Pancreas (tissue), 10 donors: ENCODE measurements at regions not wholly inside any gene's neighbourhood (a gene's known extent, or its start where the extent isn't known, plus 50 kb on each side); places are given as distances from the start of the nearest gene placed in this dataset.

ENCODE experiments used
- ATAC-seq, 4 donors: fragments of 200-7000 bp; cut with Tn5 transposase; one replicate each; pipeline versions ENCODE4 v1.8.0 to v1.9.1; 2020; ENCODE audit warnings: mild to moderate bottlenecking in 4 of 4, moderate library complexity in 4 of 4
- DNase-seq, 6 donors: peaks; one replicate each; pipeline ENCODE4 v3.0.0-alpha.2; 2020
- FAIRE-seq: peaks from 2 replicates; lab custom pipeline; 2012; peaks lifted over from hg19 to GRCh38; lab: Jason Lieb, UNC
- H3K27ac ChIP-seq, 4 donors: fragments of 200-600 bp; sonication (generic); 1 replicate in 3 of 4; 2 replicates in 1 of 4; pipeline versions ENCODE4 v1.5.0 to v1.8.0; 2020
- H3K27me3 ChIP-seq, 4 donors: fragments of 200-600 bp; one replicate each; pipeline ENCODE4 v1.8.0; 2021
- H3K36me3 ChIP-seq, 3 donors: fragments of 200-600 bp; sonication (generic) in 1 of 3; one replicate each; pipeline versions ENCODE4 v1.5.0 to v1.8.0; 2020 to 2021
- H3K4me1 ChIP-seq, 3 donors: fragments of 200-600 bp; one replicate each; pipeline ENCODE4 v1.8.0; 2021
- H3K4me3 ChIP-seq, 4 donors: fragments of 200-600 bp; sonication (generic) in 2 of 4; one replicate each; pipeline versions ENCODE4 v1.5.0 to v1.8.0; 2020 to 2021
- H3K9me3 ChIP-seq, 4 donors: fragments of 200-600 bp; one replicate each; pipeline ENCODE4 v1.8.0; 2021
- CTCF ChIP-seq, 4 donors: fragments of 200-600 bp; sonication (generic) in 3 of 4; IDR thresholded peaks; one replicate each; pipeline versions ENCODE4 v1.5.0 to v1.8.0; 2021; ENCODE audit warnings: antibody characterized with exemption in 4 of 4
- WGBS, 2 donors: extraction: QIAGEN DNeasy Blood & Tissue Kit; methylation state at CpG; one replicate each; pipeline ENCODE4 v1.1.7; 2013; 5-methylcytosine and 5-hydroxymethylcytosine counted together
- intact Hi-C, 3 donors: fragments of 100-400 bp; cut with DNase I; formaldehyde crosslinking; loops; one replicate each; pipeline versions ENCODE4 v1.11.1 to v1.14.2; 2022
- donor health status: healthy with polysubstance abuse.
- donor health status: DM: no; HTN: no; CAD: no; lungs with moderate emphysema.
- donor health status: DM: no; HTN: no; CAD: no.
- donor health status: control.
- donor health status: control.
- donor health status: Bipolar disorder and iron deficiency.
- donor health status: DM: yes; HTN: yes; CAD: no.
- donor health status: DM: no; HTN: no; CAD: no.
- donor health status: DM: no; HTN: no; CAD: no.
- donor health status: DM: yes; HTN: yes; CAD: no.

- Histone ChIP-seq H3K27me3 (no peaks in the 10 kb centered on the region), H3K4me3 (no peak overlapping the region), H3K9me3 (no peaks in the 10 kb centered on the region), H3K36me3 (no peaks in the 10 kb centered on the region), H3K27ac (no peak overlapping the region), H3K4me1 (no peaks in the 10 kb centered on the region)
- ATAC-seq = no peak
- WGBS, 2 donors = 86 to 91% methylated on average over 2 of the region's 2 CpGs
- DNase-seq = no peak
- no peak for FAIRE-seq
- no peak for TF ChIP-seq CTCF (IDR thresholded peaks at IDR 0.05)
- intact Hi-C loops = no loop called here
These were observed 191.1 kb downstream of the WNT5A start for GRCh38 chr3:55296030-55296429.

- Histone ChIP-seq H3K36me3 (no peaks in the 10 kb centered on the region), H3K4me1 (no peaks in the 10 kb centered on the region), H3K4me3 (no peak overlapping the region), H3K27me3 (no peaks in the 10 kb centered on the region), H3K27ac (no peak overlapping the region), H3K9me3 (no peaks in the 10 kb centered on the region)
- DNase-seq (no peak), ATAC-seq (no peak), FAIRE-seq (no peak)
- intact Hi-C loops = no loop called here
- 82 to 86% methylated on average over 2 of the region's 2 CpGs for WGBS, 2 donors
- TF ChIP-seq CTCF (IDR thresholded peaks at IDR 0.05) = no peak
These were observed 192.5 kb downstream of the WNT5A start for GRCh38 chr3:55294557-55294956.

- no peak for DNase-seq
- Histone ChIP-seq H3K36me3 (no peaks in the 10 kb centered on the region), H3K4me3 (no peak overlapping the region), H3K4me1 (no peaks in the 10 kb centered on the region), H3K27me3 (no peaks in the 10 kb centered on the region), H3K9me3 (no peaks in the 10 kb centered on the region), H3K27ac (no peak overlapping the region)
- 33 to 41% methylated on average over 9 of the region's 9 CpGs for WGBS, 2 donors
- ATAC-seq = no peak
- FAIRE-seq = no peak
- intact Hi-C loops = no loop called here
- TF ChIP-seq CTCF (IDR thresholded peaks at IDR 0.05) = no peak
These were observed 194.7 kb downstream of the WNT5A start for GRCh38 chr3:55292360-55292759.

- TF ChIP-seq CTCF (IDR thresholded peaks at IDR 0.05) = no peak
- Histone ChIP-seq H3K27ac (no peak overlapping the region), H3K9me3 (no peaks in the 10 kb centered on the region), H3K36me3 (no peaks in the 10 kb centered on the region), H3K27me3 (no peaks in the 10 kb centered on the region), H3K4me1 (no peaks in the 10 kb centered on the region), H3K4me3 (no peak overlapping the region)
- DNase-seq (no peak), FAIRE-seq (no peak), ATAC-seq (no peak)
- intact Hi-C loops = no loop called here
These were observed 198.4 kb downstream of the WNT5A start for GRCh38 chr3:55288657-55289056.

GRCh38 chr3:55286693-55287092 is 200.4 kb downstream of the WNT5A start:
- Histone ChIP-seq H3K27me3 (no peaks in the 10 kb centered on the region), H3K4me3 (no peak overlapping the region), H3K36me3 (no peaks in the 10 kb centered on the region), H3K27ac (no peak overlapping the region), H3K9me3 (no peaks in the 10 kb centered on the region), H3K4me1 (no peaks in the 10 kb centered on the region)
- intact Hi-C loops = no loop called here
- FAIRE-seq = no peak
- no peak for DNase-seq
- ATAC-seq = no peak
- 10 to 19% methylated on average over 1 of the region's 1 CpG for WGBS, 2 donors
- no peak for TF ChIP-seq CTCF (IDR thresholded peaks at IDR 0.05)
